OCI-LY1 (cell line): ENCODE measurements at regions not wholly inside any gene's neighbourhood (a gene's known extent, or its start where the extent isn't known, plus 50 kb on each side); places are given as distances from the start of the nearest gene placed in this dataset.

Source experiments
- EZH2 ChIP-seq: fragments of 200-600 bp; sonication (generic), shearing (Covaris generic); IDR thresholded peaks from 2 replicates; pipeline ENCODE4 v1.8.0; 2017; ENCODE audit warnings: borderline replicate concordance, mixed run types, mild to moderate bottlenecking, antibody characterized with exemption, low read length, moderate library complexity, mixed read lengths
- TF ChIP-seq, protein P1 (sequence below): fragments of 200-600 bp; sonication (generic), shearing (Covaris generic); IDR thresholded peaks from 2 replicates; pipeline ENCODE4 v1.5.1; 2017; ENCODE audit warnings: mild to moderate bottlenecking, antibody characterized with exemption, low read length, moderate library complexity, mixed read lengths

DNA sequence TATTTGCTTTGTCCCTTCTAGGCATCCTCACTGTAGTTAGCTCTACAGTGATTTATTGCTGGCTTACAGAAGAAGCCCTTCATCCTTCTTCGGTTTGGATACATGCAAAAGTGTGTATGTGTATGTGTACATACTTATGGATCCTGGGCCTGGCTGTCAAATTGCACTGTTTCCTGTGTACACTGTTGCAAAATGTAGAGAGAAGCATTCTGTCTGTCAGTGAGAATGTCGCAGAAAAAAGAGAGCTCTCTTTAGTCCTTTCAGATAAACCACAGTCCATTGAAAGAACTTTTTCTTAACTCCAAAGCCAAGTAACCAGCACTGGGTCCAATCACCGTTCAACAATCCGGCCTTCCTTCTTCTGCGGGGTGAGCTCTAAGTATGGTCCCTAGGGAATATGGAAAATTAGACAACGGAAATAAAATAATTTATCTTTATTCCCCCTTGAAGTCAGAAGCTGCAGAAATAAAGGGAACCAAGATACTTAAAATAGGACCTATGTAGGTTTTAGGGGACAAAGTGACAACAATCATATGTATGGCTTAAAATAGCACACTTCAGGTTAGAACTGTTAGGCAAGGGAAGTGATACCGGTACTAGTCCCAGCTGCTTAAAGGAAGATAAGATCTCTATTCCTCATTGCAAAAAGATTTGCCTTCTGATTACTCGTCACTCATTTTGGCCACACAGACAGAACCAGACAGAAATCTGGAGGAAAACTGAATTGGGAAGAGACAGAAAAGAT, 107.0 kb downstream of the CD83 start:
- TF ChIP-seq, protein P1, sequence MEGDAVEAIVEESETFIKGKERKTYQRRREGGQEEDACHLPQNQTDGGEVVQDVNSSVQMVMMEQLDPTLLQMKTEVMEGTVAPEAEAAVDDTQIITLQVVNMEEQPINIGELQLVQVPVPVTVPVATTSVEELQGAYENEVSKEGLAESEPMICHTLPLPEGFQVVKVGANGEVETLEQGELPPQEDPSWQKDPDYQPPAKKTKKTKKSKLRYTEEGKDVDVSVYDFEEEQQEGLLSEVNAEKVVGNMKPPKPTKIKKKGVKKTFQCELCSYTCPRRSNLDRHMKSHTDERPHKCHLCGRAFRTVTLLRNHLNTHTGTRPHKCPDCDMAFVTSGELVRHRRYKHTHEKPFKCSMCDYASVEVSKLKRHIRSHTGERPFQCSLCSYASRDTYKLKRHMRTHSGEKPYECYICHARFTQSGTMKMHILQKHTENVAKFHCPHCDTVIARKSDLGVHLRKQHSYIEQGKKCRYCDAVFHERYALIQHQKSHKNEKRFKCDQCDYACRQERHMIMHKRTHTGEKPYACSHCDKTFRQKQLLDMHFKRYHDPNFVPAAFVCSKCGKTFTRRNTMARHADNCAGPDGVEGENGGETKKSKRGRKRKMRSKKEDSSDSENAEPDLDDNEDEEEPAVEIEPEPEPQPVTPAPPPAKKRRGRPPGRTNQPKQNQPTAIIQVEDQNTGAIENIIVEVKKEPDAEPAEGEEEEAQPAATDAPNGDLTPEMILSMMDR, result no peak
- TF ChIP-seq EZH2, result no peak
